WERI-Rb-1 (cell line): ENCODE measurements at regions not wholly inside any gene's neighbourhood (a gene's known extent, or its start where the extent isn't known, plus 50 kb on each side); places are given as distances from the start of the nearest gene placed in this dataset.

ENCODE experiments used
- DNase-seq: peaks from one replicate; pipeline ENCODE4 v3.0.0-alpha.2; 2020
- H3K27ac ChIP-seq: fragments of 250-450 bp; sonication (Bioruptor Pico); 2 replicates; pipeline ENCODE4 v1.5.1; 2020; ENCODE audit warnings: mild to moderate bottlenecking, moderate library complexity
- H3K27me3 ChIP-seq: fragments of 250-450 bp; sonication (Bioruptor Pico); 2 replicates; pipeline ENCODE4 v1.5.1; 2021; ENCODE audit warnings: mild to moderate bottlenecking, low read depth, moderate library complexity; ENCODE audit not compliant: insufficient read depth, severe bottlenecking
- H3K36me3 ChIP-seq: fragments of 250-450 bp; sonication (Bioruptor Pico); 2 replicates; pipeline ENCODE4 v1.5.1; 2020; ENCODE audit warnings: mild to moderate bottlenecking, moderate library complexity
- H3K4me3 ChIP-seq: 2 replicates; pipeline ENCODE4 v1.5.1; 2011; ENCODE audit warnings: low read depth, mild to moderate bottlenecking, control low read depth, low read length
- H3K9me3 ChIP-seq: fragments of 250-450 bp; sonication (Bioruptor Pico); 2 replicates; pipeline ENCODE4 v1.5.1; 2021; ENCODE audit warnings: mild to moderate bottlenecking, moderate library complexity; ENCODE audit not compliant: severe bottlenecking
- CTCF ChIP-seq: IDR thresholded peaks from 2 replicates; pipeline ENCODE4 v1.5.1; 2011; ENCODE audit warnings: low read depth, mild to moderate bottlenecking, control low read depth, inconsistent platforms, low read length

GRCh38 chr6:74645108-74645849 lies 560.6 kb downstream of the COL12A1 start:
- no peak for TF ChIP-seq CTCF
- H3K36me3 ChIP-seq, result no peaks in the 10 kb centered on the region
- no peak for DNase-seq
- peaks cover 20% of the 10 kb centered on the region for H3K27me3 ChIP-seq
- H3K4me3 ChIP-seq, result no peak overlapping the region
- H3K9me3 ChIP-seq, result no peaks in the 10 kb centered on the region
- no peak overlapping the region for H3K27ac ChIP-seq

DNA sequence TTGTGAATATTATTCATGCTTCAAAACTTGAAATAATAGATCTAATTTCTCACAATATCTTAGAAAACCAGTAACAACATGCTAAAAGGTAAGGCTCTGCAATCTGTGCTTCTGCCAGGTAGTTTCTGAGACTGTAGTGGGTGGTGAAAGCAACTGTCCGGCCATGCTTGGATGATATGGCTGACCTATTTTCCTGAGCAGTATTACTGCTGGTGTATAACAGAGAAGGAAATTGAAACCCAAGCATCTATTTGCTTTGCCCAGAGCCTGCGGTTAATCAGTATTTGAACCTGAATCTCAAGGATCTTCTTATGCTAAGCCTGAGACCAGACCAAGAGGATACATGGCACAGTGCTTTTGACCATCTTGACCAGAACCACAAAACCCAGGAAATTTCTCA lies 563.8 kb downstream of the COL12A1 start:
- H3K27ac ChIP-seq, result no peak overlapping the region

DNA sequence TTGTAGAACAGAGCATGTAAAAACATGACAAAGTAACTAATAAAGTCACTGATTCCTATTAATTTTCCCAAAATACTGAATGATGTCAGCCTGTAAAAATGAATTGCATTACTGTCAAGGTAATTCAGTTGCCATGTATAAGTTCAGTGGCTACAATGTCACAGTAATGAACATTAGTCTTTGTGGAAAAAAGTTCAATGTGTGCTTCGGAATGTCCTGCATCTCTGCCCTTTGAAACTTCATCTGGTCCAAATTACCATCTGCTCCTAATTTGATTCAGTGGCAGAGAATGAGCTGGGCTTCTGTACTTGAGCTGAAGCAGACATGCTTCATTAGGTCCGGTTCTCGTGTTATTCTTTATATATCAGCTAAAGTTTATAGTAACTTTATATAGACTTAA lies 567.4 kb downstream of the COL12A1 start:
- Histone ChIP-seq H3K27me3 (peaks cover 10% of the 10 kb centered on the region), H3K27ac (no peak overlapping the region), H3K36me3 (no peaks in the 10 kb centered on the region), H3K9me3 (no peaks in the 10 kb centered on the region), H3K4me3 (no peak overlapping the region)
- TF ChIP-seq CTCF, result no peak
- no peak for DNase-seq

More for the DNA sequence above, 563.8 kb downstream of the COL12A1 start:
- H3K4me3 ChIP-seq, result no peak overlapping the region
- no peak for DNase-seq
- H3K27me3 ChIP-seq, result peaks cover 18% of the 10 kb centered on the region
- H3K9me3 ChIP-seq, result no peaks in the 10 kb centered on the region
- no peak for TF ChIP-seq CTCF
- no peaks in the 10 kb centered on the region for H3K36me3 ChIP-seq

- no peak overlapping the region for H3K27ac ChIP-seq
- no peak for TF ChIP-seq CTCF
- peaks cover 9% of the 10 kb centered on the region for H3K27me3 ChIP-seq
- H3K9me3 ChIP-seq, result no peaks in the 10 kb centered on the region
- H3K36me3 ChIP-seq, result no peaks in the 10 kb centered on the region
- no peak for DNase-seq
- H3K4me3 ChIP-seq, result no peak overlapping the region
These were observed 573.5 kb downstream of the COL12A1 start for GRCh38 chr6:74632196-74632875.

DNA sequence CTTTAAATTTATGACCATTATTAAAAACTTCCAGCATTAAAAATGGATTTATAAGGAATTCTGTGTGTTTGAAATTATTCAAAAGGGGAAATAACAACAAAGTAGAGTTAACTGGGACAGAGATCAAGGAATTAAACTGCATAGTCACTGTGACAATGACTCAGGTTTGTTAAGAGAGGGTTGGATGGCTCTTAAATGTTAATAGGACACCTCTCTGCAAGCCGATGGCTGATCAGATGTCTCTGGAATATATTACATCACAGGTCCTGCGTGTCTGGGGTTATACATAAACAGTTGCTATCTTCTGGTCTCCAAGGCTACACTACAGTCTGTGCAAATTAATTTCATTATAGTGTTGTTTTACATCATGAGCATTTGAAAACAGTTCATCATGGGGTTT lies 574.3 kb downstream of the COL12A1 start:
- Histone ChIP-seq H3K27ac (no peak overlapping the region), H3K36me3 (no peaks in the 10 kb centered on the region), H3K27me3 (peaks cover 9% of the 10 kb centered on the region), H3K4me3 (no peak overlapping the region), H3K9me3 (no peaks in the 10 kb centered on the region)
- TF ChIP-seq CTCF, result no peak
- DNase-seq, result no peak
